ENCODE measurements at regions not wholly inside any gene's neighbourhood (a gene's known extent, or its start where the extent isn't known, plus 50 kb on each side); places are given as distances from the start of the nearest gene placed in this dataset.

GRCh38 chr9:79037338-79037737, 534.4 kb upstream of the TLE4 start:
- CTCF ChIA-PET = interaction anchor here (2.5 kb wide), 1 partner anchor 12 kb away, joined by 8 read pairs; no protein-coding TSS in a partner anchor

DNA sequence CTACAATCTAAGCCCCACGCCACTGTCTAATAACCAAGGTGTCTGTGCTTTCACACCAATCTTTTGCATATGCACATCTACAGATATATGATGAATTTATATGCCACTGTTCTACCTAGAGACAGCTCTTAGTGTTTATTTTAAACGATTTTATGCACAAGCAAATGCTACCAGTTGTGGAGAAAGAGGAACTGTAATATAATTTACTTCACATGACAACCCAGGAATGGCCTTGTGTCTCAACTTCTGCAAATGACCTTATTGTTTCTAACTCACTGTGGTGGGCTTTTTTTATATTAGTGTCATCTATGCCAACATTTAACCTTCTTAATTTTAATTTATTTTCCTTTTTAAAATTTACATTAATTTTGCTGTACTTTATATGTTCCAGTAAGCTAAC, 531.1 kb upstream of the TLE4 start:
- DNase-seq (ENCODE audit: low read depth in 1 of 2, low spot score in 1 of 2) = no peak
- Histone ChIP-seq H3K9me3 (no peaks in the 10 kb centered on the region), H3K27ac (no peak overlapping the region), H3K4me2 (no peak overlapping the region), H3K4me3 (no peak overlapping the region), H3K4me1 (no peaks in the 10 kb centered on the region)
- ChIA-PET POLR2A (no interaction called here), CTCF (no interaction called here)
- FAIRE-seq = no peak
- ATAC-seq = no peak
- WGBS (ENCODE audit: missing lambda C conversion rate) = 48% methylated on average over 2 of the region's 2 CpGs
- no peak for TF ChIP-seq CHD4 (IDR thresholded peaks at IDR 0.05; ENCODE audit: borderline replicate concordance)
- no peak for TF ChIP-seq CHD2 (IDR thresholded peaks at IDR 0.05; ENCODE audit: low read length, partially characterized antibody)
- TF ChIP-seq CEBPB (IDR thresholded peaks at IDR 0.05) = no peak
- TF ChIP-seq ELK1 (IDR thresholded peaks at IDR 0.05; ENCODE audit: low read depth, low read length) = no peak
- no peak for TF ChIP-seq POLR2AphosphoS2 (conservative IDR thresholded peaks at IDR 0.05; ENCODE audit: low read length)
- no peak for TF ChIP-seq RFX5 (IDR thresholded peaks at IDR 0.05)
- TF ChIP-seq NPAS2 (CRISPR knock-in tag; IDR thresholded peaks at IDR 0.05; ENCODE audit: borderline replicate concordance) = no peak
- TF ChIP-seq HOXA7 (CRISPR knock-in tag; IDR thresholded peaks at IDR 0.05) = no peak
- TF ChIP-seq BCL3 (IDR thresholded peaks at IDR 0.05) = no peak
- TF ChIP-seq HDAC2 (IDR thresholded peaks at IDR 0.05) = no peak
- no peak for TF ChIP-seq ZFP36 (IDR thresholded peaks at IDR 0.05; ENCODE audit: borderline replicate concordance, partially characterized antibody)
- TF ChIP-seq RCOR1 (IDR thresholded peaks at IDR 0.05; ENCODE audit: low read depth, low read length) = no peak
- no peak for TF ChIP-seq MYC (IDR thresholded peaks at IDR 0.05; ENCODE audit: borderline replicate concordance, low read length)
- no peak for TF ChIP-seq HOXB5 (CRISPR knock-in tag; IDR thresholded peaks at IDR 0.05)
- TF ChIP-seq KDM5A (IDR thresholded peaks at IDR 0.05) = no peak
- TF ChIP-seq TP53 (CRISPR knock-in tag; IDR thresholded peaks at IDR 0.05) = no peak
- TF ChIP-seq JUN (IDR thresholded peaks at IDR 0.05) = no peak
- no peak for TF ChIP-seq GATA3 (IDR thresholded peaks at IDR 0.05; ENCODE audit: borderline replicate concordance)
- TF ChIP-seq, protein P1, sequence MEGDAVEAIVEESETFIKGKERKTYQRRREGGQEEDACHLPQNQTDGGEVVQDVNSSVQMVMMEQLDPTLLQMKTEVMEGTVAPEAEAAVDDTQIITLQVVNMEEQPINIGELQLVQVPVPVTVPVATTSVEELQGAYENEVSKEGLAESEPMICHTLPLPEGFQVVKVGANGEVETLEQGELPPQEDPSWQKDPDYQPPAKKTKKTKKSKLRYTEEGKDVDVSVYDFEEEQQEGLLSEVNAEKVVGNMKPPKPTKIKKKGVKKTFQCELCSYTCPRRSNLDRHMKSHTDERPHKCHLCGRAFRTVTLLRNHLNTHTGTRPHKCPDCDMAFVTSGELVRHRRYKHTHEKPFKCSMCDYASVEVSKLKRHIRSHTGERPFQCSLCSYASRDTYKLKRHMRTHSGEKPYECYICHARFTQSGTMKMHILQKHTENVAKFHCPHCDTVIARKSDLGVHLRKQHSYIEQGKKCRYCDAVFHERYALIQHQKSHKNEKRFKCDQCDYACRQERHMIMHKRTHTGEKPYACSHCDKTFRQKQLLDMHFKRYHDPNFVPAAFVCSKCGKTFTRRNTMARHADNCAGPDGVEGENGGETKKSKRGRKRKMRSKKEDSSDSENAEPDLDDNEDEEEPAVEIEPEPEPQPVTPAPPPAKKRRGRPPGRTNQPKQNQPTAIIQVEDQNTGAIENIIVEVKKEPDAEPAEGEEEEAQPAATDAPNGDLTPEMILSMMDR (IDR thresholded peaks at IDR 0.05) = no peak

More at GRCh38 chr9:79037338-79037737, 534.4 kb upstream of the TLE4 start:
- POLR2A ChIA-PET = no interaction called here
- ATAC-seq (no peak), DNase-seq (ENCODE audit: low read depth in 1 of 2, low spot score in 1 of 2) (no peak), FAIRE-seq (no peak)
- Histone ChIP-seq H3K4me1 (no peaks in the 10 kb centered on the region), H3K4me3 (no peak overlapping the region), H3K27ac (no peak overlapping the region), H3K4me2 (no peak overlapping the region), H3K9me3 (no peaks in the 10 kb centered on the region)
- TF ChIP-seq EHF (CRISPR knock-in tag; IDR thresholded peaks at IDR 0.05) = no peak
- TF ChIP-seq, protein P1 (IDR thresholded peaks at IDR 0.05) = no peak
- no peak for TF ChIP-seq ZFP36 (IDR thresholded peaks at IDR 0.05; ENCODE audit: borderline replicate concordance, partially characterized antibody)
- no peak for TF ChIP-seq JUN (IDR thresholded peaks at IDR 0.05)
- no peak for TF ChIP-seq HOXB5 (CRISPR knock-in tag; IDR thresholded peaks at IDR 0.05)
- no peak for TF ChIP-seq ZSCAN20 (CRISPR knock-in tag; IDR thresholded peaks at IDR 0.05)
- TF ChIP-seq HDAC2 (IDR thresholded peaks at IDR 0.05) = no peak
- no peak for TF ChIP-seq NPAS2 (CRISPR knock-in tag; IDR thresholded peaks at IDR 0.05; ENCODE audit: borderline replicate concordance)
- TF ChIP-seq CBX2 (IDR thresholded peaks at IDR 0.05; ENCODE audit: borderline replicate concordance, low read depth) = no peak
- TF ChIP-seq RNF2 (IDR thresholded peaks at IDR 0.05; ENCODE audit: borderline replicate concordance, low read depth) = no peak
- no peak for TF ChIP-seq ELK1 (IDR thresholded peaks at IDR 0.05; ENCODE audit: low read depth, low read length)
- TF ChIP-seq POLR2A (IDR thresholded peaks at IDR 0.05; ENCODE audit: low read length) = no peak
- no peak for TF ChIP-seq FOSL2 (IDR thresholded peaks at IDR 0.05)
- TF ChIP-seq FOSL2 (CRISPR knock-in tag; IDR thresholded peaks at IDR 0.05) = no peak
- TF ChIP-seq NR3C1 (IDR thresholded peaks at IDR 0.05) = no peak
- no peak for TF ChIP-seq CEBPB (IDR thresholded peaks at IDR 0.05)
- 91% methylated on average over 18 of the region's 19 CpGs for WGBS (ENCODE audit: missing lambda C conversion rate)
